Gastrocnemius medialis (tissue), 4 donors: ENCODE measurements at regions not wholly inside any gene's neighbourhood (a gene's known extent, or its start where the extent isn't known, plus 50 kb on each side); places are given as distances from the start of the nearest gene placed in this dataset.

Source experiments
- POLR2A ChIP-seq, 2 donors: fragments of 450-650 bp; IDR thresholded peaks; one replicate each; pipeline ENCODE4 v1.6.1; 2017; ENCODE audit warnings: antibody characterized with exemption in 2 of 2, mild to moderate bottlenecking in 2 of 2, moderate library complexity in 2 of 2
- TF ChIP-seq, protein P1 (sequence below), 5 experiments: fragments of 450-650 bp in 3 of 5; fragments of 200-600 bp in 2 of 5; sonication (generic) in 2 of 5; IDR thresholded peaks in 4 of 5; conservative IDR thresholded peaks in 1 of 5; 1 replicate in 4 of 5; 2 replicates in 1 of 5; pipeline ENCODE4 v1.5.1; 2016 to 2019; ENCODE audit warnings: antibody characterized with exemption in 5 of 5, mild to moderate bottlenecking in 3 of 5, moderate library complexity in 3 of 5

DNA sequence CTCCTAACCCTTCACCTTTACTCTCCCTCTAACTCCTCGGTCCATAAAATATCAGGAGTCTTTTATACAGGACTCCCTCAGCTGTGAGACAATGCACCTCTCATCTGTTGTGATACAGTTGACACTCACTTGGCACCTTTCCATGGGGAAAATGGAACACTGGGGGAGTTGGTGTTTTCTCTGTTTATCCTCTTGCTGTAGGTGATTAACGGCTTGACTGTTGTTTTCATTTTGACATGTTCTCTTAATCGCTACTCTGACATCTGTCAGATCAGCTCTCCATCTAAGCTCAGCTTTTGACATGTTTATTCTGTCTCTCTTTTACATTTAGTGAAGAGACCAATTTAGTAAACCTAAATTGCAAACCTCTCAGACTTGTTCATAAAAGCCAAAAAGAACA lies 604.8 kb downstream of the TRAM1L1 start:
- TF ChIP-seq, protein P1, sequence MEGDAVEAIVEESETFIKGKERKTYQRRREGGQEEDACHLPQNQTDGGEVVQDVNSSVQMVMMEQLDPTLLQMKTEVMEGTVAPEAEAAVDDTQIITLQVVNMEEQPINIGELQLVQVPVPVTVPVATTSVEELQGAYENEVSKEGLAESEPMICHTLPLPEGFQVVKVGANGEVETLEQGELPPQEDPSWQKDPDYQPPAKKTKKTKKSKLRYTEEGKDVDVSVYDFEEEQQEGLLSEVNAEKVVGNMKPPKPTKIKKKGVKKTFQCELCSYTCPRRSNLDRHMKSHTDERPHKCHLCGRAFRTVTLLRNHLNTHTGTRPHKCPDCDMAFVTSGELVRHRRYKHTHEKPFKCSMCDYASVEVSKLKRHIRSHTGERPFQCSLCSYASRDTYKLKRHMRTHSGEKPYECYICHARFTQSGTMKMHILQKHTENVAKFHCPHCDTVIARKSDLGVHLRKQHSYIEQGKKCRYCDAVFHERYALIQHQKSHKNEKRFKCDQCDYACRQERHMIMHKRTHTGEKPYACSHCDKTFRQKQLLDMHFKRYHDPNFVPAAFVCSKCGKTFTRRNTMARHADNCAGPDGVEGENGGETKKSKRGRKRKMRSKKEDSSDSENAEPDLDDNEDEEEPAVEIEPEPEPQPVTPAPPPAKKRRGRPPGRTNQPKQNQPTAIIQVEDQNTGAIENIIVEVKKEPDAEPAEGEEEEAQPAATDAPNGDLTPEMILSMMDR (IDR thresholded peaks at IDR 0.05 in 4 of 5, conservative IDR thresholded peaks at IDR 0.05 in 1 of 5) = no peak
- TF ChIP-seq POLR2A (IDR thresholded peaks at IDR 0.05) = no peak
